HFF-Myc (cell line): ENCODE measurements at regions not wholly inside any gene's neighbourhood (a gene's known extent, or its start where the extent isn't known, plus 50 kb on each side); places are given as distances from the start of the nearest gene placed in this dataset.

ENCODE experiments used
- DNase-seq: peaks from one replicate; pipeline ENCODE4 v3.0.0-alpha.2; 2011; ENCODE audit warnings: low read depth; ENCODE audit errors: extremely low read depth
- H3K4me3 ChIP-seq: replicated peaks from 2 replicates; pipeline ENCODE4 v1.5.1; 2011; ENCODE audit warnings: low read depth, mild to moderate bottlenecking, control low read depth, low read length
- TF ChIP-seq, protein P1 (sequence below): IDR thresholded peaks from 2 replicates; pipeline ENCODE4 v1.5.1; 2012; ENCODE audit warnings: mild to moderate bottlenecking, low read depth, low read length, control low read depth; ENCODE audit errors: missing control alignments

DNA sequence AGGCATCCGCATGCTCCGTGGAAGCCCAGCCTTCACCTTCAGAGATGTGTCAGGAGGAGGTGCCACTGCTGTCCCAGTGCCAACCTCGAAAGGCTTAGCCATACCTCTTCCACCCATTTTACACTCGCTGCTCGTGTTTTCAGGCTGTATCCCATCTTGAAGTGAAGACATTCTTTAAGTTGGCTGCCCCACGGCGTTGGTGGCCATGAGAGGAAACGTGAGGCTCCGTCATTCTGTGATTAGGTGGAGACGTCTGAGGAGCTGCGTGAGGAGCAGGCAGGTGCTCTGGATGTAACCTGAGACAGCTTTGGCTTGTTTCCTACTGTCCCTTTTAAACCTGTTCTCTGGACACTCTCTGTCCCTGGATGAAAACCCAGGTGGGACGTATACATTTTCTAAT lies 159.9 kb upstream of the RNF32 start:
- H3K4me3 ChIP-seq, result no peak overlapping the region
- DNase-seq, result no peak
- TF ChIP-seq, protein P1, sequence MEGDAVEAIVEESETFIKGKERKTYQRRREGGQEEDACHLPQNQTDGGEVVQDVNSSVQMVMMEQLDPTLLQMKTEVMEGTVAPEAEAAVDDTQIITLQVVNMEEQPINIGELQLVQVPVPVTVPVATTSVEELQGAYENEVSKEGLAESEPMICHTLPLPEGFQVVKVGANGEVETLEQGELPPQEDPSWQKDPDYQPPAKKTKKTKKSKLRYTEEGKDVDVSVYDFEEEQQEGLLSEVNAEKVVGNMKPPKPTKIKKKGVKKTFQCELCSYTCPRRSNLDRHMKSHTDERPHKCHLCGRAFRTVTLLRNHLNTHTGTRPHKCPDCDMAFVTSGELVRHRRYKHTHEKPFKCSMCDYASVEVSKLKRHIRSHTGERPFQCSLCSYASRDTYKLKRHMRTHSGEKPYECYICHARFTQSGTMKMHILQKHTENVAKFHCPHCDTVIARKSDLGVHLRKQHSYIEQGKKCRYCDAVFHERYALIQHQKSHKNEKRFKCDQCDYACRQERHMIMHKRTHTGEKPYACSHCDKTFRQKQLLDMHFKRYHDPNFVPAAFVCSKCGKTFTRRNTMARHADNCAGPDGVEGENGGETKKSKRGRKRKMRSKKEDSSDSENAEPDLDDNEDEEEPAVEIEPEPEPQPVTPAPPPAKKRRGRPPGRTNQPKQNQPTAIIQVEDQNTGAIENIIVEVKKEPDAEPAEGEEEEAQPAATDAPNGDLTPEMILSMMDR, result no peak

DNA sequence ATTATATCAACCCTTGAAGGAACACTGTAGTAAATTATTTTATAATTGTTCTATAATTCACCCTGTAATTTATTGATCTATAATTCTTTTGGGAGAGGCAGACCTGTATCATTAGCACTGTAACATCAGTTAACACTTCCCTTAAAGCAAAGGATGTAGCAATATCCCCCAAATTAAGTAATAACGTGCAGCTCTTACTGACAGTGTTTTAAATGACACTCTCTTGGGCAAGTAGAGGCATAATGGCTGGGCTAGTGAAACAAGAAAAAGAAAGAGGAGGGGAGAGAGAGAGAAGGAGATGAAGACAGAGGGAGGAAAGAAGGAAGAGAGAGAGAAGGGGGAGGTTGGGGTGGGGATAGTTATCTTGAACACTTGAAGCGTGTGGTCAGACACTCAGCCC lies 161.0 kb upstream of the RNF32 start:
- no peak for DNase-seq
- H3K4me3 ChIP-seq, result no peak overlapping the region
- TF ChIP-seq, protein P1, result no peak

DNA sequence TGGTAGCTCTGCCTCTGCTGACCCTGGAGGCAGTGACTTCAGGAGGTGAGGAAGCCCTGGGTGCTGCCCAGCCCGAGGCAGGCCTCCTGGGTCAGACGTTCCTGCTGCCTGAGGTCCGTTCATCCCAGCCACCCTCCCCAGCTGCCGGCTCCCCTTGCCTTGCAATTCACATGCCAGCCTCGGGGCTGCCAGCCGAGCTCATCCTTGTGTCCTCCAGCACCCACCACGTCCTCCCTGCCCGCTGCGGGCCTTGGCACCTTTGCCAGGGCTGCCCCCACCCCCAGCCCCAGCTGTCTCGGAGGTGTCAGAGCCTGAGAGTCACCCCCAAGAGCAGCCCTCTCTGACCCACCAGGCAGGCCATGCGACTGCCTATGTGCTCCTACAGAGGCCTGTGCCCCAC lies 162.1 kb upstream of the RNF32 start:
- DNase-seq, result no peak
- TF ChIP-seq, protein P1, result no peak
- no peak overlapping the region for H3K4me3 ChIP-seq

DNA sequence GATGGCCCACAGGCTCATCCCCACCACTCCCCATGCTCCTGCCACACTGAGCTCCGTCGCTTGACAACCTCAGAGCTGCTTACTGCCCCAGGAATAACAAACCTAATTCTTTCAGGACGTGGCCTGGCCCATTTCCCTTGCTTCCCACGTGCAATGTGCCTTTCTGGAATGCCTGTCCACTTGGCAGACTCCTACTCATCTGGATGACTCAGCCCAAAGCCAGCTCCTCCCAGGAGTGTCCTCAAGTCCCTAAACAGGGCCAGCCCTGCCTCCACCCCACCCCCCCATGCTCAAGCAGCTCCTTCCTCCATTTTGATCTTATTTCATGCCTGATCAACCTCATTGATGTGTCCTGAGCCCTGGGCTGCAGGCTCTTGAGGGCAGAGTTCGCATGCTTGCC lies 164.9 kb upstream of the RNF32 start:
- TF ChIP-seq, protein P1, result no peak
- DNase-seq, result no peak
- no peak overlapping the region for H3K4me3 ChIP-seq

DNA sequence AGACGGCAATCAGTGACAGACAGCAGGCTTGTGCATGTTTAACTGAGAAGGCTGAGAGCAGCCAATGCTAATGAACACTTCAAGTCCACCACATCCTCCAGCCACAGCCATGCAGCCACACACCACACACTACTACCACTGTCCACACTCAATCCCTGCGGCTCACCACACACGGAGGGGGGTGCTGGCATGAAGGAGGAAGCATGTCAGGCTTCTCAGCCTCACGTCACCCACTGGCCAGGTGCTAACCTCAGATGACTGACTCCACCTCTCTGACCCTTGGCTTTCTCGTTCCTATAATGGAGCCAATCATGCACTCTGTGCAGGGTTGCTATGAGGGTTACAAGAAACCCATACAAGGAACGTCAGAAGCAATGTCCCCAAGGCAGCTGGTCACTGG lies 165.4 kb upstream of the RNF32 start:
- no peak overlapping the region for H3K4me3 ChIP-seq
- TF ChIP-seq, protein P1, result no peak
- no peak for DNase-seq

DNA sequence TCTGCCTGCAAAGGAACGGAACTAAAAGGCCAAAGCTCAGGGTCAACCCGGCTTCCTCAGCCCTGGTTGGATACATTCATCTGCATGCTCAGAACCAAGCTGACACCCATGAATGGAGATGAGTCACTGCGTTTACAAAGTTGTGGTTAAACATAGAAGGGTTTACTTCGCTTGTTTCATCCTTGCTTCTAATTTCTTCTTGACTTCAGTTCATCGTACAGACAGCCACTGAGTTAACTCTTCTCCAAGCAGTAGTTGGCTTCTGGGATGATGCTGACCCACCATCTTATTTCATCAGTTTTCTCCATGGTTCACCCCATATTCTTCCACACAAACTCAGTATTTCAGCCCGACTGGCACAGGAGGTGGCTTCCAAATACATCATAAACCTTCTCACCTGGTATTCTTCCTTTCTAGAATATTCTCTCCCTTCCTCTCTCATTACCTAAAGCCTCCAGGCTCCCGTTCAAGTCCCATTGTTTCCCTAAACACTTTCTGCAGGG lies 166.3 kb upstream of the RNF32 start:
- DNase-seq, result no peak
- TF ChIP-seq, protein P1, result no peak
- H3K4me3 ChIP-seq, result no peak overlapping the region
